H1 (cell line): ENCODE measurements at regions not wholly inside any gene's neighbourhood (a gene's known extent, or its start where the extent isn't known, plus 50 kb on each side); places are given as distances from the start of the nearest gene placed in this dataset.

Experiments used
- ASH2L ChIP-seq: fragments of 200-600, 300-600 bp; sonication (generic); IDR thresholded peaks from one replicate; pipeline ENCODE4 v1.7.1; 2017; ENCODE audit warnings: low read length
- EZH2 ChIP-seq: fragments of 200-600 bp; sonication (generic); IDR thresholded peaks from 2 replicates; pipeline ENCODE4 v1.7.1; 2012; ENCODE audit warnings: low read depth, mild to moderate bottlenecking, moderate library complexity, low read length, inconsistent platforms; ENCODE audit not compliant: severe bottlenecking
- HDAC2 ChIP-seq, 2 experiments: fragments of 300-600 bp in 1 of 2; sonication (generic) in 1 of 2; IDR thresholded peaks; 2 replicates each; pipeline ENCODE4 v1.6.1; 2011 to 2012; ENCODE audit warnings: low read depth in 2 of 2, low read length in 2 of 2, mild to moderate bottlenecking in 2 of 2, moderate library complexity in 2 of 2, borderline replicate concordance in 1 of 2, inconsistent platforms in 1 of 2
- HDAC6 ChIP-seq: IDR thresholded peaks from one replicate; pipeline ENCODE4 v1.7.1; 2012; ENCODE audit warnings: low read depth, mild to moderate bottlenecking, inconsistent platforms, low read length, moderate library complexity
- NRF1 ChIP-seq: IDR thresholded peaks from 2 replicates; pipeline ENCODE4 v1.6.1; 2011; ENCODE audit warnings: mild to moderate bottlenecking, low read depth, low read length, improper control_type of control experiment
- SIX5 ChIP-seq: IDR thresholded peaks from 2 replicates; pipeline ENCODE4 v1.6.1; 2011; ENCODE audit warnings: mild to moderate bottlenecking, low read depth, low read length

DNA sequence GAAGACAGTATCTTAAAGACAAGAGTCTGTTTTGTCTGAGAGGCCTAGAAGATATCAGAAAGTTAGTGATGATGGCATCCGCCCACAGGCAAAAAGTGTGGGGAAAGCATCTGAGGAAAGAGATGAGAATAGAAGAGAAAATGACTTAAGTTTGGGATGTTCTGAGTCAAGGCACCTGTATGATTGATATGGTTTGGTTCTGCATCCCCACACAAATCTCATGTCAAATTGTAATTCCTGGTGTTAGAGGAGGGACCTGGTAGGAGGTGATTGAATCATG, 568.2 kb upstream of the MGMT start (continued):
- TF ChIP-seq NRF1 (no peak), EZH2 (no peak), HDAC6 (no peak), HDAC2 (IDR thresholded peaks at IDR 0.05; ENCODE audit: borderline replicate concordance in 1 of 2, low read depth in 2 of 2, low read length in 2 of 2) (no peak), SIX5 (no peak), ASH2L (no peak)
- TF ChIP-seq, all 59 proteins: peak for 0
